ENCODE measurements at regions not wholly inside any gene's neighbourhood (a gene's known extent, or its start where the extent isn't known, plus 50 kb on each side); places are given as distances from the start of the nearest gene placed in this dataset.

DNA sequence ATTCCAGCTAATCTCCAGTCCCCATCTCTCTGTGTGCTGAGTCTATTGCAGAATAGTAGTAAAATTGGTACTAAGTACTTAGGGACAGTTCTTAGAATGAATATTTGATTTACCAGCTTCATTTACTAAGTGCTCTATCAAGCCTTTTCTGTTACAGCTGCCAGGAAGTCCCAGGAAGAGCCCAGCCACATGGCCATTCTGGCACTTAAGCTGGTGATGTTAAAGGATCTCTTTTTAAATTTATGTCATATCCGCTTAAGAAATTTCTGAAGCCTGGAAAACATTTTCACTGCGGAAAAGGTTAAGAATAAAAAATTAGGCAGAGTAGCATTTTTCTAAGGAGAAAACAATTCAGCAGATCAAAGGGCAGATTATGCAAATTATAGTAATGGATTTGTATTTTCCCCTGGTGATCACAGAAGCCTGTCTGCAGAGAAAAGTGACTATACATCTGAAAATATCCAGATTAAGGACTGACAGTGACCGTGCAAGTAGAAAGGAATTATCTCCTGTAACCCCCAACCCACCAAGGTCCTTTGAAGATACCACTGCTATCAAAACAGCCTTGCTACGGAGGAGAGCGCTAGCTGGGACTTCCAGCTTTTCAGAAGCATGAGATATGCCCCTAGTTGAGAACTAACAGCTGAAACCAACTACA is 260.8 kb downstream of the SH3BP4 start:
- H3K4me2 ChIP-seq (ENCODE audit: low read length): no peak overlapping the region
- H3K9me3 ChIP-seq (ENCODE audit: control insufficient read depth, low read length): no peaks in the 10 kb centered on the region
- H2AFZ ChIP-seq: no peak overlapping the region
- H3K27ac ChIP-seq: no peak overlapping the region
- H3K36me3 ChIP-seq (ENCODE audit: control insufficient read depth, insufficient read depth, low read length): no peaks in the 10 kb centered on the region
- TF ChIP-seq, protein P1, sequence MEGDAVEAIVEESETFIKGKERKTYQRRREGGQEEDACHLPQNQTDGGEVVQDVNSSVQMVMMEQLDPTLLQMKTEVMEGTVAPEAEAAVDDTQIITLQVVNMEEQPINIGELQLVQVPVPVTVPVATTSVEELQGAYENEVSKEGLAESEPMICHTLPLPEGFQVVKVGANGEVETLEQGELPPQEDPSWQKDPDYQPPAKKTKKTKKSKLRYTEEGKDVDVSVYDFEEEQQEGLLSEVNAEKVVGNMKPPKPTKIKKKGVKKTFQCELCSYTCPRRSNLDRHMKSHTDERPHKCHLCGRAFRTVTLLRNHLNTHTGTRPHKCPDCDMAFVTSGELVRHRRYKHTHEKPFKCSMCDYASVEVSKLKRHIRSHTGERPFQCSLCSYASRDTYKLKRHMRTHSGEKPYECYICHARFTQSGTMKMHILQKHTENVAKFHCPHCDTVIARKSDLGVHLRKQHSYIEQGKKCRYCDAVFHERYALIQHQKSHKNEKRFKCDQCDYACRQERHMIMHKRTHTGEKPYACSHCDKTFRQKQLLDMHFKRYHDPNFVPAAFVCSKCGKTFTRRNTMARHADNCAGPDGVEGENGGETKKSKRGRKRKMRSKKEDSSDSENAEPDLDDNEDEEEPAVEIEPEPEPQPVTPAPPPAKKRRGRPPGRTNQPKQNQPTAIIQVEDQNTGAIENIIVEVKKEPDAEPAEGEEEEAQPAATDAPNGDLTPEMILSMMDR (IDR thresholded peaks at IDR 0.05): no peak
- no peaks in the 10 kb centered on the region for H3K27me3 ChIP-seq (ENCODE audit: control insufficient read depth, insufficient read depth, low read length)
- no peak overlapping the region for H3K9ac ChIP-seq
- H3K79me2 ChIP-seq: no peaks in the 10 kb centered on the region
- no peak overlapping the region for H3K4me3 ChIP-seq (ENCODE audit: low read depth, low read length)
- H3K4me1 ChIP-seq: no peaks in the 10 kb centered on the region

DNA sequence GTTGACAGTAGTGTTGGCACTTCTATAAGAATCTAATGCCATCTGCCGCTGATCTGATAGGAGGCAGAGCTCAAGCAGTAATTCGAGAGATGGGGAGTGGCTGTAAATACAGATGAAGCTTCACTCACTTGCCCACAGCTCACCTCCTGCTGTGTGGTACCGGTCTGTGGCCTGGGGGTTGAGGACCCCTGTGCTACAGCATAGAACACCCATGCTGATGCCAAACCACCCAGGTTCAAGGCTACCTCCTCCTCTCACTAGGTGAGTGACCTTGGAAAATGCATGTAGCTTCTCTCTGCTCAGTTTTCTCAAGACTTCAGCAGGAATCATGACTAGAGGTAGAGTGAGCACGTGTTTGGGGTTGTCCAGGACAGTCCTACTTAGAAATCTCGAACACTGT is 263.4 kb downstream of the SH3BP4 start:
- H3K9ac ChIP-seq: no peak overlapping the region
- no peaks in the 10 kb centered on the region for H3K4me1 ChIP-seq
- H3K27ac ChIP-seq: no peak overlapping the region
- no peaks in the 10 kb centered on the region for H3K79me2 ChIP-seq
- no peaks in the 10 kb centered on the region for H3K9me3 ChIP-seq (ENCODE audit: control insufficient read depth, low read length)
- no peaks in the 10 kb centered on the region for H3K36me3 ChIP-seq (ENCODE audit: control insufficient read depth, insufficient read depth, low read length)
- H3K27me3 ChIP-seq (ENCODE audit: control insufficient read depth, insufficient read depth, low read length): no peaks in the 10 kb centered on the region
- no peak overlapping the region for H3K4me2 ChIP-seq (ENCODE audit: low read length)
- no peak overlapping the region for H3K4me3 ChIP-seq (ENCODE audit: low read depth, low read length)
- no peak overlapping the region for H2AFZ ChIP-seq
- TF ChIP-seq, protein P1 (IDR thresholded peaks at IDR 0.05): no peak

DNA sequence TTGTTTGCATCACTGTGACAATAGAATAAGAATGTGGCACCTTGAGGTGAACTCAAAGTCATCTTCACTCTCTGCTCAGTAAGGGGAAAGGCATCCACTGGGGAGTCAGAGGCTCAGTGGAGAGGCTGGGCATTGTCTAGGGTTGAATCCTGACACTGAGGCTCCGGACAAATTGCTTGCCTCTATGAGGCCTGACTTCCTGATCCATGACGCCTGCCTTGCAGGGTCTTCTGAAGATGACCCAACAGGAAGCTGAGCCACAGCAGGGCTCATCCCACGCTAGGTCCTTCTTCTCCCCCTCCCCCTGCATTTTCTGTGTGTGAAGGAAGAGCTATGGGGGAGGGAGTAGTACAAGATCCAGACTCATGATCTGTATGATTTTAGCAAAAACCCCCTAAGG is 265.1 kb downstream of the SH3BP4 start:
- no peaks in the 10 kb centered on the region for H3K27me3 ChIP-seq (ENCODE audit: control insufficient read depth, insufficient read depth, low read length)
- H3K79me2 ChIP-seq: no peaks in the 10 kb centered on the region
- H3K4me1 ChIP-seq: no peaks in the 10 kb centered on the region
- TF ChIP-seq, protein P1 (IDR thresholded peaks at IDR 0.05): no peak
- no peaks in the 10 kb centered on the region for H3K9me3 ChIP-seq (ENCODE audit: control insufficient read depth, low read length)
- H2AFZ ChIP-seq: no peak overlapping the region
- H3K9ac ChIP-seq: no peak overlapping the region
- no peak overlapping the region for H3K27ac ChIP-seq
- H3K4me3 ChIP-seq (ENCODE audit: low read depth, low read length): no peak overlapping the region
- H3K4me2 ChIP-seq (ENCODE audit: low read length): no peak overlapping the region
- no peaks in the 10 kb centered on the region for H3K36me3 ChIP-seq (ENCODE audit: control insufficient read depth, insufficient read depth, low read length)

GRCh38 chr2:235217846-235218245 is 266.0 kb downstream of the SH3BP4 start:
- TF ChIP-seq, protein P1 (IDR thresholded peaks at IDR 0.05): no peak
- H3K79me2 ChIP-seq: no peaks in the 10 kb centered on the region
- no peaks in the 10 kb centered on the region for H3K4me1 ChIP-seq
- no peaks in the 10 kb centered on the region for H3K9me3 ChIP-seq (ENCODE audit: control insufficient read depth, low read length)
- H3K4me2 ChIP-seq (ENCODE audit: low read length): no peak overlapping the region
- no peaks in the 10 kb centered on the region for H3K36me3 ChIP-seq (ENCODE audit: control insufficient read depth, insufficient read depth, low read length)
- no peaks in the 10 kb centered on the region for H3K27me3 ChIP-seq (ENCODE audit: control insufficient read depth, insufficient read depth, low read length)
- no peak overlapping the region for H3K4me3 ChIP-seq (ENCODE audit: low read depth, low read length)
- no peak overlapping the region for H2AFZ ChIP-seq
- no peak overlapping the region for H3K27ac ChIP-seq
- no peak overlapping the region for H3K9ac ChIP-seq

DNA sequence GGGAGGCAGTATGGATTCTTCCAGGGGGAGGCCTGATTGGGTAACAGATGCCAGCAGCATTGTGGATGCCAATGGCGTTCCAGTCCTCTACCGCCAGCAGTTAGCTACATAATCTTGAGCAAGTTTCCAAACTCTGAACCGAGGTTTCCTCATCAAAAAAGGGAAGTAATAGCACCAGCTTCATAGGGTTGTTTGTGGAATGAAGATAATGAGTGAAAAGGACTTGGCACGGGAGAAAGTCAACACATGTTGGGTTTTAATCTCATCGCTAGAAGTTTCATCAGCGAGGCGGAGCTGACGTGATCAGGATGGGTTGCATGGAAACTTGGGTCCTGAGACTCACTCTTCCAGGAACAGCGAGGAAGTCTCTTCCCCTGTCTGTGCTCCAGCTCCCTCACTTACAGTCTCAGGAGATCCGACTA is 266.7 kb downstream of the SH3BP4 start:
- H3K9ac ChIP-seq: no peak overlapping the region
- TF ChIP-seq, protein P1 (IDR thresholded peaks at IDR 0.05): no peak

More for the DNA sequence above, 266.7 kb downstream of the SH3BP4 start:
- H3K4me1 ChIP-seq: no peaks in the 10 kb centered on the region
- no peaks in the 10 kb centered on the region for H3K9me3 ChIP-seq (ENCODE audit: control insufficient read depth, low read length)
- H3K27ac ChIP-seq: no peak overlapping the region
- H3K4me3 ChIP-seq (ENCODE audit: low read depth, low read length): no peak overlapping the region
- H3K36me3 ChIP-seq (ENCODE audit: control insufficient read depth, insufficient read depth, low read length): no peaks in the 10 kb centered on the region
- H2AFZ ChIP-seq: no peak overlapping the region
- H3K27me3 ChIP-seq (ENCODE audit: control insufficient read depth, insufficient read depth, low read length): no peaks in the 10 kb centered on the region
- no peaks in the 10 kb centered on the region for H3K79me2 ChIP-seq
- no peak overlapping the region for H3K4me2 ChIP-seq (ENCODE audit: low read length)
